Gastrocnemius medialis (tissue), 4 donors: ENCODE measurements at regions not wholly inside any gene's neighbourhood (a gene's known extent, or its start where the extent isn't known, plus 50 kb on each side); places are given as distances from the start of the nearest gene placed in this dataset.
"Not testable (repeated sequence)": the region's sequence is repeated elsewhere in the genome, so short reads cannot be mapped to it uniquely, and the experiment has no call there.

ENCODE experiments used
- ATAC-seq, 2 donors: fragments of 150-250 bp; one replicate each; pipeline ENCODE4 v1.9.1; 2016
- DNase-seq, 2 donors: peaks; one replicate each; pipeline ENCODE4 v3.0.0-alpha.2; 2019
- H3K27ac ChIP-seq, 4 donors: fragments of 200-600 bp; sonication (generic); 1 replicate in 1 of 4; 2 replicates in 3 of 4; pipeline ENCODE4 v1.5.1; 2016 to 2018; ENCODE audit warnings: mild to moderate bottlenecking in 2 of 4, moderate library complexity in 1 of 4
- H3K27me3 ChIP-seq, 3 donors: fragments of 200-600 bp; sonication (generic) in 2 of 3; 1 replicate in 1 of 3; 2 replicates in 2 of 3; pipeline versions ENCODE4 v1.5.1 to v1.6.0; 2016 to 2019; ENCODE audit warnings: mild to moderate bottlenecking in 1 of 3, moderate library complexity in 1 of 3
- H3K36me3 ChIP-seq, 2 donors: fragments of 200-600 bp; sonication (generic) in 1 of 2; one replicate each; pipeline ENCODE4 v1.5.1; 2017 to 2018
- H3K4me1 ChIP-seq, 2 donors: fragments of 200-600 bp; sonication (generic) in 1 of 2; one replicate each; pipeline ENCODE4 v1.5.1; 2016 to 2017; ENCODE audit warnings: mild to moderate bottlenecking in 2 of 2
- H3K4me3 ChIP-seq, 4 donors: fragments of 200-600 bp; sonication (generic) in 3 of 4; 1 replicate in 1 of 4; 2 replicates in 3 of 4; pipeline ENCODE4 v1.5.1; 2016 to 2019; ENCODE audit warnings: mild to moderate bottlenecking in 2 of 4
- H3K9me3 ChIP-seq, 3 donors: fragments of 200-600 bp; sonication (generic) in 2 of 3; 1 replicate in 1 of 3; 2 replicates in 2 of 3; pipeline ENCODE4 v1.5.1; 2016 to 2019
- CTCF ChIP-seq, 5 experiments: fragments of 450-650 bp in 3 of 5; fragments of 200-600 bp in 2 of 5; sonication (generic) in 2 of 5; IDR thresholded peaks in 4 of 5; conservative IDR thresholded peaks in 1 of 5; 1 replicate in 4 of 5; 2 replicates in 1 of 5; pipeline ENCODE4 v1.5.1; 2016 to 2019; ENCODE audit warnings: antibody characterized with exemption in 5 of 5, mild to moderate bottlenecking in 3 of 5, moderate library complexity in 3 of 5
- POLR2A ChIP-seq, 2 donors: fragments of 450-650 bp; IDR thresholded peaks; one replicate each; pipeline ENCODE4 v1.6.1; 2017; ENCODE audit warnings: antibody characterized with exemption in 2 of 2, mild to moderate bottlenecking in 2 of 2, moderate library complexity in 2 of 2
- in situ Hi-C, 4 donors: fragments of 200-750 bp; cut with MboI; loops; one replicate each; pipeline versions ENCODE4 v1.15.0 to v1.8.0; 2017; ENCODE audit warnings: low sequenced_read_pairs in 4 of 4
- intact Hi-C: fragments of 100-400 bp; cut with DNase I; formaldehyde crosslinking; loops from one replicate; pipeline ENCODE4 v1.15.1; 2023; ENCODE audit warnings: low total_unique reads

GRCh38 chr7:113281223-113281622, 162.9 kb upstream of the SMIM30 start:
- no peaks in the 10 kb centered on the region for H3K36me3 ChIP-seq
- H3K27me3 ChIP-seq: no peaks in the 10 kb centered on the region
- no peak overlapping the region for H3K4me3 ChIP-seq
- H3K9me3 ChIP-seq: no peaks in the 10 kb centered on the region
- TF ChIP-seq CTCF (IDR thresholded peaks at IDR 0.05 in 4 of 5, conservative IDR thresholded peaks at IDR 0.05 in 1 of 5) (no peak), POLR2A (IDR thresholded peaks at IDR 0.05) (no peak)
- no peaks in the 10 kb centered on the region for H3K4me1 ChIP-seq
- DNase-seq: no peak
- intact Hi-C loops (no loop called here), in situ Hi-C loops (no loop called here)
- ATAC-seq: no peak
- H3K27ac ChIP-seq: no peak overlapping the region

DNA sequence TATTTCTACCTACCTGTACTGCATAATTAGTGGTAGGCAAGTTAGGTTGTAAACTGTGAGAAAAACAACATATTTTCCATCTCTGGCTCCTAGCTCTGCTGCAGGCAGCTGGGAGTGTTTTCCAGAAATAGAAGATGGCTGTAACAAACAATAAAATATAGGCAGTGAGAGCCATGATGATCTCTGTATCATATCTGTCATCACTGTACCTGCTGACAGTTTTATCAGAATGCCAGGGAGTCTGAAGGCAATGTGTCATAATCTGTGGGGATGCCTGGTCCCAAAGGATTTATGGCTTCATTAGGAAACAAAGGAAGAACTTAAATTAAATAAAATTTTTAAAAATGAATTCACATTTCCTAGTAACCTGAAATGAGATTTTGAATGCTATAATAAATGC, 160.9 kb upstream of the SMIM30 start:
- peaks cover 0 to 5% (median 0%) of the 10 kb centered on the region in 3 donors for H3K9me3 ChIP-seq
- DNase-seq (no peak), ATAC-seq (no peak)
- TF ChIP-seq CTCF (IDR thresholded peaks at IDR 0.05 in 4 of 5, conservative IDR thresholded peaks at IDR 0.05 in 1 of 5): no peak
- no peak for TF ChIP-seq POLR2A (IDR thresholded peaks at IDR 0.05)
- H3K4me3 ChIP-seq: no peak overlapping the region
- no peak overlapping the region for H3K27ac ChIP-seq
- intact Hi-C loops (no loop called here), in situ Hi-C loops (no loop called here)
- no peaks in the 10 kb centered on the region for H3K4me1 ChIP-seq
- H3K36me3 ChIP-seq: no peaks in the 10 kb centered on the region
- H3K27me3 ChIP-seq: no peaks in the 10 kb centered on the region

GRCh38 chr7:113270790-113271189, 152.4 kb upstream of the SMIM30 start:
- Histone ChIP-seq H3K4me1 (no peaks in the 10 kb centered on the region), H3K27ac (no peak overlapping the region), H3K4me3 (no peak overlapping the region), H3K27me3 (no peaks in the 10 kb centered on the region), H3K9me3 (peaks cover 0 to 5% (median 0%) of the 10 kb centered on the region in 3 donors), H3K36me3 (no peaks in the 10 kb centered on the region)
- intact Hi-C loops (no loop called here), in situ Hi-C loops (no loop called here)
- DNase-seq: no peak
- no peak for ATAC-seq
- no peak for TF ChIP-seq CTCF (IDR thresholded peaks at IDR 0.05 in 4 of 5, conservative IDR thresholded peaks at IDR 0.05 in 1 of 5)
- TF ChIP-seq POLR2A (IDR thresholded peaks at IDR 0.05): no peak

DNA sequence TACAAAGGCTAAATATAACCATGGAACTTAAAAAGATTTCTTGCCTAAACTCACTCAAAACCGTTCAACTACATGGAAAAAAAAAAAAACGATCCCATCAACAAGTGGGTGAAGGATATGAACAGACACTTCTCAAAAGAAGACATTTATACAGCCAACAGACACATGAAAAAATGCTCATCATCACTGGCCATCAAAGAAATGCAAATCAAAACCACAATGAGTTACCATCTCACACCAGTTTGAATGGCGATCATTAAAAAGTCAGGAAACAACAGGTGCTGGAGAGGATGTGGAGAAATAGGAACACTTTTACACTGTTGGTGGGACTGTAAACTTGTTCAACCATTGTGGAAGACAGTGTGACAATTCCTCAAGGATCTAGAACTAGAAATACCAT, 151.2 kb upstream of the SMIM30 start:
- DNase-seq, H3K27me3 ChIP-seq, H3K4me3 ChIP-seq, H3K36me3 ChIP-seq, H3K9me3 ChIP-seq, in situ Hi-C loops, H3K4me1 ChIP-seq, H3K27ac ChIP-seq, intact Hi-C loops, ATAC-seq: not testable (repeated sequence)

DNA sequence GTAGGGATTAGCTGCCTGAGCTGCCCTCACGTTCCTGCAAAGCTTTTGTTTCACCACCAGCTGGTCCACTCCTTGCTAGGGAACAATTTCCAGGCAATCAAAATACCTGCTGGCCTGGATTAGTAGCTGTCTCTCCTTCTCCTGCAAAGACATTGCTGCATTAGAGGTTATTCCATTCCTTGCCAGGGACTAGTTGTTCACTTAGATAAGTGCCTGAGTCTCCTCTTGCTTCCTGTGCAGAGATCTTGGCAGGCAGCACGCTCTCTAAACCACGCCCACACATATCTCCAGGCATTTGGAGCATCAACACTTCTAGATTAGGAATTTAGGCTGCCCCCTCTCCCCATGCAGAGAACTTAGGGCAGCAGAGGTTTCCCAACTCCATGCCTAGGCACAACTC, 150.4 kb upstream of the SMIM30 start:
- H3K4me3 ChIP-seq: no peak overlapping the region
- in situ Hi-C loops: no loop called here
- TF ChIP-seq CTCF (IDR thresholded peaks at IDR 0.05 in 4 of 5, conservative IDR thresholded peaks at IDR 0.05 in 1 of 5) (no peak), POLR2A (IDR thresholded peaks at IDR 0.05) (no peak)
- intact Hi-C loops: no loop called here
- H3K4me1 ChIP-seq: no peaks in the 10 kb centered on the region
- no peaks in the 10 kb centered on the region for H3K9me3 ChIP-seq
- no peak overlapping the region for H3K27ac ChIP-seq
- no peaks in the 10 kb centered on the region for H3K36me3 ChIP-seq
- ATAC-seq (no peak), DNase-seq (no peak)
- H3K27me3 ChIP-seq: no peaks in the 10 kb centered on the region
